Adrenal gland (tissue), 9 donors: ENCODE measurements at regions not wholly inside any gene's neighbourhood (a gene's known extent, or its start where the extent isn't known, plus 50 kb on each side); places are given as distances from the start of the nearest gene placed in this dataset.

Source experiments
- DNase-seq, 7 donors: peaks; one replicate each; pipeline ENCODE4 v3.0.0-alpha.2; 2019 to 2020
- H3K27ac ChIP-seq, 5 donors: fragments of 200-600 bp; sonication (generic) in 4 of 5; 1 replicate in 3 of 5; 2 replicates in 2 of 5; pipeline versions ENCODE4 v1.5.1 to v1.8.0; 2016 to 2020; ENCODE audit warnings: mild to moderate bottlenecking in 1 of 5
- H3K27me3 ChIP-seq: fragments of 200-600 bp; 2 replicates; pipeline ENCODE4 v1.8.0; 2021
- H3K36me3 ChIP-seq, 2 donors: fragments of 200-600 bp; replicated peaks in 1 of 2; 1 replicate in 1 of 2; 2 replicates in 1 of 2; pipeline versions ENCODE4 v1.5.1 to v1.8.0; 2018 to 2022
- H3K4me1 ChIP-seq, 2 donors: fragments of 200-600 bp; replicated peaks in 1 of 2; 1 replicate in 1 of 2; 2 replicates in 1 of 2; pipeline versions ENCODE4 v1.5.1 to v1.8.0; 2018 to 2021
- H3K4me3 ChIP-seq, 4 donors: fragments of 200-600 bp; sonication (generic) in 3 of 4; one replicate each; pipeline ENCODE4 v1.5.1; 2016 to 2018
- H3K9me3 ChIP-seq, 3 donors: fragments of 200-600 bp; sonication (generic) in 1 of 3; replicated peaks in 1 of 3; 1 replicate in 2 of 3; 2 replicates in 1 of 3; pipeline versions ENCODE4 v1.5.1 to v1.8.0; 2016 to 2021
- CTCF ChIP-seq, 6 experiments: fragments of 450-650 bp in 4 of 6; fragments of 200-600 bp in 2 of 6; sonication (generic) in 1 of 6; IDR thresholded peaks; 1 replicate in 5 of 6; 2 replicates in 1 of 6; pipeline versions ENCODE4 v1.5.1 to v1.8.0; 2016 to 2021; ENCODE audit warnings: antibody characterized with exemption in 6 of 6, mild to moderate bottlenecking in 2 of 6, moderate library complexity in 1 of 6
- POLR2A ChIP-seq, 2 donors: fragments of 450-650 bp; IDR thresholded peaks; one replicate each; pipeline ENCODE4 v1.6.1; 2017; ENCODE audit warnings: antibody characterized with exemption in 2 of 2, mild to moderate bottlenecking in 2 of 2, moderate library complexity in 1 of 2
- WGBS, 4 donors: extraction: QIAGEN DNeasy Blood & Tissue Kit in 2 of 4; methylation state at CpG; one replicate each; pipeline versions ENCODE4 v1.1.5 to v1.1.7; 2013 to 2017; 5-methylcytosine and 5-hydroxymethylcytosine counted together
- intact Hi-C, 2 donors: fragments of 100-400 bp; cut with DNase I; formaldehyde crosslinking; loops; one replicate each; pipeline versions ENCODE4 v1.14.1 to v1.15.0; 2022 to 2023
- donor health status: healthy with polysubstance abuse.
- donor health status: Bipolar disorder and iron deficiency.
- donor health status: DM: yes; HTN: yes; CAD: no.
- donor health status: DM: no; HTN: no; CAD: no.
- donor health status: DM: no; HTN: no; CAD: no.

GRCh38 chr10:123496996-123497660 lies 169.0 kb upstream of the GPR26 start:
- no peak for DNase-seq
- H3K36me3 ChIP-seq = no peaks in the 10 kb centered on the region
- no peaks in the 10 kb centered on the region for H3K27me3 ChIP-seq
- H3K4me1 ChIP-seq = no peaks in the 10 kb centered on the region
- no peak overlapping the region for H3K27ac ChIP-seq
- no peak overlapping the region for H3K4me3 ChIP-seq
- H3K9me3 ChIP-seq = no peaks in the 10 kb centered on the region
- TF ChIP-seq POLR2A (IDR thresholded peaks at IDR 0.05) = no peak
- no peak for TF ChIP-seq CTCF (IDR thresholded peaks at IDR 0.05)
- WGBS, 4 donors = 67 to 79% (median 74%) methylated on average over 10 of the region's 10 CpGs
- intact Hi-C loops = no loop called here

GRCh38 chr10:123500110-123500509 lies 166.0 kb upstream of the GPR26 start:
- no peak for DNase-seq
- H3K4me1 ChIP-seq = no peaks in the 10 kb centered on the region

GRCh38 chr10:123501148-123501547 lies 165.0 kb upstream of the GPR26 start:
- Histone ChIP-seq H3K4me1 (no peaks in the 10 kb centered on the region), H3K27ac (no peak overlapping the region), H3K9me3 (no peaks in the 10 kb centered on the region), H3K36me3 (no peaks in the 10 kb centered on the region), H3K27me3 (no peaks in the 10 kb centered on the region), H3K4me3 (no peak overlapping the region)
- 69 to 87% (median 77%) methylated on average over 3 of the region's 3 CpGs for WGBS, 4 donors
- no peak for TF ChIP-seq POLR2A (IDR thresholded peaks at IDR 0.05)
- no peak for TF ChIP-seq CTCF (IDR thresholded peaks at IDR 0.05)
- intact Hi-C loops = no loop called here
- DNase-seq = no peak

More at GRCh38 chr10:123500110-123500509, 166.0 kb upstream of the GPR26 start:
- no peaks in the 10 kb centered on the region for H3K27me3 ChIP-seq
- no peak overlapping the region for H3K4me3 ChIP-seq
- H3K36me3 ChIP-seq = no peaks in the 10 kb centered on the region
- intact Hi-C loops = no loop called here
- TF ChIP-seq CTCF (IDR thresholded peaks at IDR 0.05) (no peak), POLR2A (IDR thresholded peaks at IDR 0.05) (no peak)
- 60 to 75% (median 67%) methylated on average over 7 of the region's 7 CpGs for WGBS, 4 donors
- H3K27ac ChIP-seq = no peak overlapping the region
- no peaks in the 10 kb centered on the region for H3K9me3 ChIP-seq

- Histone ChIP-seq H3K36me3 (no peaks in the 10 kb centered on the region), H3K9me3 (no peaks in the 10 kb centered on the region), H3K27me3 (no peaks in the 10 kb centered on the region), H3K4me1 (no peaks in the 10 kb centered on the region), H3K4me3 (no peak overlapping the region), H3K27ac (no peak overlapping the region)
- TF ChIP-seq POLR2A (IDR thresholded peaks at IDR 0.05) (no peak), CTCF (IDR thresholded peaks at IDR 0.05) (no peak)
- 58 to 71% (median 68%) methylated on average over 1 of the region's 1 CpG for WGBS, 4 donors
- intact Hi-C loops = no loop called here
- DNase-seq = no peak
Observed at GRCh38 chr10:123502983-123503382, 163.2 kb upstream of the GPR26 start.
